Uterus (tissue), 2 donors: ENCODE measurements at regions not wholly inside any gene's neighbourhood (a gene's known extent, or its start where the extent isn't known, plus 50 kb on each side); places are given as distances from the start of the nearest gene placed in this dataset.
"Not testable (repeated sequence)": the region's sequence is repeated elsewhere in the genome, so short reads cannot be mapped to it uniquely, and the experiment has no call there.

ENCODE experiments used
- CTCF ChIP-seq, 4 experiments: fragments of 200-600 bp in 2 of 4; fragments of 450-650 bp in 2 of 4; sonication (generic) in 2 of 4; IDR thresholded peaks; one replicate each; pipeline ENCODE4 v1.5.1; 2016 to 2019; ENCODE audit warnings: antibody characterized with exemption in 4 of 4, mild to moderate bottlenecking in 2 of 4, moderate library complexity in 1 of 4
- POLR2A ChIP-seq, 2 donors: fragments of 450-650 bp; IDR thresholded peaks; one replicate each; pipeline ENCODE4 v1.6.1; 2016; ENCODE audit warnings: antibody characterized with exemption in 2 of 2, mild to moderate bottlenecking in 1 of 2, moderate library complexity in 1 of 2

DNA sequence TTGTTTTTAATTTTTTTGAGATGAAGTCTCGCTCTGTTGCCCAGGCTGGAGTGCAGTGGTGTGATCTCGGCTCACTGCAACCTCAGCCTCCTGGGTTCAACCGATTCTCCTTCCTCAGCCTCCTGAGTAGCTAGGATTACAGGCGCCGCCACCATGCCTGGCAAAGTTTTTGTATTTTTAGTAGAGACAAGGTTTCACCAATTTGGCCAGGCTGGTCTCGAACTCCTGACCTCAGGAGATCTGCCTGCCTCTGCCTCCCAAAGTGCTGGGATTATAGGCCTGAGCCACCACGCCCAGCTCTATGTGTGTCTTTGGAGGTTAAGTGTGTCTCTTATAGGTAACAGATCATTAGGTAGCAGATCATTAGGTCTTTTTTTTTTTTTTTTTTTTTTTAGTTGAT is 223.9 kb upstream of the ZNF217 start:
- not testable (repeated sequence) for TF ChIP-seq CTCF, POLR2A (IDR thresholded peaks at IDR 0.05)
